ENCODE measurements at regions not wholly inside any gene's neighbourhood (a gene's known extent, or its start where the extent isn't known, plus 50 kb on each side); places are given as distances from the start of the nearest gene placed in this dataset.

- TF ChIP-seq BHLHE40 (IDR thresholded peaks at IDR 0.05; ENCODE audit: low read depth, low read length): no peak
- TF ChIP-seq CTCF (conservative IDR thresholded peaks at IDR 0.05; ENCODE audit: low read depth, low read length): no peak
- no peak for TF ChIP-seq NFE2L2 (IDR thresholded peaks at IDR 0.05; ENCODE audit: low read depth, low read length)
- TF ChIP-seq CEBPB (IDR thresholded peaks at IDR 0.05; ENCODE audit: low read depth, low read length): no peak
- TF ChIP-seq POLR2A (IDR thresholded peaks at IDR 0.05; ENCODE audit: low read depth, low read length): no peak
- TF ChIP-seq MAZ (IDR thresholded peaks at IDR 0.05; ENCODE audit: borderline replicate concordance, low read depth, low read length): no peak
Measured at GRCh38 chr11:119912229-119912628, 183.2 kb upstream of the NECTIN1 start.

All from IMR-90 (cell line).